Mesendoderm (in vitro differentiated cells): ENCODE measurements at regions not wholly inside any gene's neighbourhood (a gene's known extent, or its start where the extent isn't known, plus 50 kb on each side); places are given as distances from the start of the nearest gene placed in this dataset.

Source experiments
- DNase-seq: peaks from one replicate; pipeline ENCODE4 v3.0.0; 2013
- H2AK5ac ChIP-seq: 2 replicates; pipeline ENCODE4 v1.6.1; 2013; ENCODE audit warnings: low read length, inconsistent platforms
- H2BK120ac ChIP-seq: 2 replicates; pipeline ENCODE4 v1.6.1; 2013; ENCODE audit warnings: low read depth, mild to moderate bottlenecking, low read length, moderate library complexity, mixed read lengths
- H2BK15ac ChIP-seq: replicated peaks from 2 replicates; pipeline ENCODE4 v1.6.1; 2013; ENCODE audit warnings: low read depth, mild to moderate bottlenecking, moderate library complexity
- H2BK5ac ChIP-seq: 2 replicates; pipeline ENCODE4 v1.6.1; 2013; ENCODE audit warnings: low read length, inconsistent platforms
- H3K18ac ChIP-seq: 2 replicates; pipeline ENCODE4 v1.6.1; 2013; ENCODE audit warnings: mild to moderate bottlenecking, low read length, mixed read lengths
- H3K23ac ChIP-seq: one replicate; pipeline ENCODE4 v1.6.1; 2013; ENCODE audit warnings: low read length
- H3K27ac ChIP-seq: 2 replicates; pipeline ENCODE4 v1.5.1; 2013; ENCODE audit warnings: low read depth, mild to moderate bottlenecking, inconsistent platforms, low read length, moderate library complexity
- H3K27me3 ChIP-seq: 2 replicates; pipeline ENCODE4 v1.6.1; 2013; ENCODE audit warnings: low read length, control low read depth, mild to moderate bottlenecking, inconsistent platforms; ENCODE audit not compliant: insufficient read depth, poor library complexity
- H3K36me3 ChIP-seq: 2 replicates; pipeline ENCODE4 v1.6.1; 2013; ENCODE audit warnings: low read length, inconsistent platforms; ENCODE audit not compliant: control insufficient read depth, insufficient read depth
- H3K4ac ChIP-seq: one replicate; pipeline ENCODE4 v1.6.1; 2013; ENCODE audit warnings: low read depth, mild to moderate bottlenecking, low read length, moderate library complexity
- H3K4me1 ChIP-seq: 2 replicates; pipeline ENCODE4 v1.6.1; 2013; ENCODE audit warnings: low read depth, low read length, inconsistent platforms; ENCODE audit not compliant: control insufficient read depth
- H3K4me2 ChIP-seq: 2 replicates; pipeline ENCODE4 v1.6.1; 2013; ENCODE audit warnings: low read length
- H3K4me3 ChIP-seq: 2 replicates; pipeline ENCODE4 v1.5.1; 2013; ENCODE audit warnings: mild to moderate bottlenecking, low read length
- H3K56ac ChIP-seq: one replicate; pipeline ENCODE4 v1.6.1; 2013; ENCODE audit warnings: low read length
- H3K79me1 ChIP-seq: 2 replicates; pipeline ENCODE4 v1.6.1; 2013; ENCODE audit warnings: low read length, inconsistent platforms
- H3K79me2 ChIP-seq: 2 replicates; pipeline ENCODE4 v1.6.1; 2013; ENCODE audit warnings: mild to moderate bottlenecking, low read length; ENCODE audit not compliant: control insufficient read depth, insufficient read depth
- H3K9ac ChIP-seq: 2 replicates; pipeline ENCODE4 v1.6.1; 2013; ENCODE audit warnings: low read length, inconsistent platforms
- H4K5ac ChIP-seq: one replicate; pipeline ENCODE4 v1.6.1; 2013; ENCODE audit warnings: low read length
- H4K8ac ChIP-seq: one replicate; pipeline ENCODE4 v1.6.1; 2013; ENCODE audit warnings: low read depth, mild to moderate bottlenecking, control low read depth, low read length, moderate library complexity
- WGBS: extraction: QIAGEN DNeasy Blood & Tissue Kit; methylation state at CpG from one replicate; pipeline ENCODE4 v1.1.7; 2013; ENCODE audit warnings: low lambda C conversion rate, missing lambda C conversion rate; ENCODE audit not compliant: insufficient coverage; ENCODE audit errors: extremely low coverage; 5-methylcytosine and 5-hydroxymethylcytosine counted together

DNA sequence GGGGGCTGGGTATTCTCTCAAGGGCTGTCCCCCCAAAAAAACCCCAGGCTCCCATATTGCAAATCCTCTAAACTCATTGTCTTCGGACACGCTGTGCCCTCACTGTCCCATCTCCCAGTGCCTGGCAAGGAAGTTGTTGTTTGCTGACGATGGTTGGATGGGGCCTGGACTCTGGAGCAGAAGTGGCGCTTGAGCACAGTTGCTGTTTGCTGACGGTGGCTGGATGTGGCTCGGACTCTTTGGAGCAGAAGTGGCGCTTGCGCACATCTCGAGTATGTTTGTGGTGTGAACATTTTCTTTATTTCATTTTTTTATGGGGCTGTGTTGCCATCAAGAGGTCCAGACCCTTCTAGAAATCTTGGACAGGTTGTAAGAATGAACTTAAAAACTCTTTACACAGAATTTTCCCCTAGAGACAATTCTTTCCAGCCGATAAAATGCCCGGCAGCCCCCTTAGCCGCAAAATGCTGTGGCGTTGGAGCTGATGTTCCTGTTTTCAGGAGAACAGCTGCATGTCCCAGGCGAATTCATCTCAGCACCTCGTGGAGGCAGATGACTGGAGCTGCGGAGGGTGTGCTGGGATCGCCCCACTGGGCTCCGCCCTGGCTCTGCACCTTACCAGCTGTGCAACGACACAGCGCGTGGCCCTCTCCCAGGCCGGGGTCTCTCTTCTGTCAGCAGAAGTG is 1167.4 kb downstream of the BRD1 start:
- no CpG with 5 or more reads among the region's 22 CpGs for WGBS
- H3K4me2 ChIP-seq, result no peak overlapping the region

DNA sequence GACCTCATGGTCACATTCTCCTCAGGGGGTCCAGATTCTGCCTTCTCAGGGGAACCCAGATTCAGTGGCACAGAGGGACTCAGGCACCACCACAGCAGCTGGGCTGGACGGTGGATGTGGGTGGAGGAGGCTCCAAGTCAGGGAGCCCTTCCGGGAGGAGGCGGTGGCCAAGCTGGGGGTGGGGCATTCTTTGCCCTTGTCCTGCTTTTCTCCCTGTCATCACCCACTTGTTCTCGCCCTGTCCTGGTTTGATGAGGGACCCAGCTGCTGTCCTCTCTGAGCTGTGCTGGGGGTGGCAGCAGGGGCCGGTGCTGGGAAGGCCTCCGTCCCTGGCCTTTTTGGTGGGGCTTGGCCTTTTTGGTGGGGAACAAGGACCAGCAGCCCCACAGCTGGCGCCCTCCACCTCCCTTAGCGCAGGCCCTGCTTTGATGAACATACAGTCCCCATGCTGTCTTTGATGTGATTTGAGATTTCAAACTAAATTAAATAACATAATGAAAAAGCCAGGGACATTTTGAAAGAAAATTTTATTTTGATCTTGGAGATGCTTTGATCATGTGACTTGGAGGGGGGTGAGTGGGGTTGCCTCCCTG is 1168.2 kb downstream of the BRD1 start:
- Histone ChIP-seq H3K79me1 (no peaks in the 10 kb centered on the region), H3K27me3 (no peaks in the 10 kb centered on the region), H3K4me1 (no peaks in the 10 kb centered on the region), H3K4ac (no peak overlapping the region), H3K56ac (no peak overlapping the region), H3K4me3 (no peak overlapping the region), H3K27ac (no peak overlapping the region), H4K8ac (no peak overlapping the region), H4K5ac (no peak overlapping the region), H2BK5ac (no peak overlapping the region), H2BK15ac (no peak overlapping the region), H3K18ac (no peak overlapping the region), H3K23ac (no peak overlapping the region), H3K9ac (no peak overlapping the region), H3K4me2 (no peak overlapping the region), H2AK5ac (no peak overlapping the region), H3K79me2 (no peaks in the 10 kb centered on the region), H2BK120ac (no peak overlapping the region), H3K36me3 (no peaks in the 10 kb centered on the region)
- no CpG with 5 or more reads among the region's 8 CpGs for WGBS
- DNase-seq, result no peak

More for the DNA sequence above, 1167.4 kb downstream of the BRD1 start:
- no peaks in the 10 kb centered on the region for H3K27me3 ChIP-seq
- no peaks in the 10 kb centered on the region for H3K79me1 ChIP-seq
- H3K9ac ChIP-seq, result no peak overlapping the region
- H3K36me3 ChIP-seq, result no peaks in the 10 kb centered on the region
- no peak overlapping the region for H2BK5ac ChIP-seq
- no peak overlapping the region for H3K4ac ChIP-seq
- H3K79me2 ChIP-seq, result no peaks in the 10 kb centered on the region
- H2BK120ac ChIP-seq, result no peak overlapping the region
- H3K4me1 ChIP-seq, result no peaks in the 10 kb centered on the region
- no peak overlapping the region for H3K27ac ChIP-seq
- H3K18ac ChIP-seq, result no peak overlapping the region
- H3K56ac ChIP-seq, result no peak overlapping the region
- no peak overlapping the region for H3K4me3 ChIP-seq
- H4K8ac ChIP-seq, result no peak overlapping the region
- no peak overlapping the region for H2BK15ac ChIP-seq
- H3K23ac ChIP-seq, result no peak overlapping the region
- no peak overlapping the region for H2AK5ac ChIP-seq
- DNase-seq, result no peak
- no peak overlapping the region for H4K5ac ChIP-seq

DNA sequence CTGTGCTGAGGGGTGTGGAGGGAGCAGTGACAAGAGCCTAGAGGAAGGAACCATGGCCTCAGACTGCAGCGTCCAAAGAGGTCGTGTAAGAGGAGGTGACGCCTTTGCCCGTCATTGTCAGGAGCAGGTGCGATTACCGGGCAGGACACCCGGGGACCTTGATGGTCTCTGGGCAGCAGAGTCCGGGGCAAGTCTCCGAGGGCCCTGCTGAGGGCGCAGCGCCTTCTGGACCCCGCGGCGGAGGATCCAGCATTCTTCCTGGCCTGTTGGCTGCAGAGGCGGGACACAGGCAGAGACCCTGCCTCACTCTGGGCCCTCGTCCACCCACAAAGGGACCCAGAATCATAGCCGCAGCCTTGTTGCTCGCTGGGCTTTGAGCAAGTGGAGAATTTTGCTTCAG is 1168.8 kb downstream of the BRD1 start:
- Histone ChIP-seq H3K4me2 (no peak overlapping the region), H3K9ac (no peak overlapping the region), H3K79me1 (no peaks in the 10 kb centered on the region), H3K4me1 (no peaks in the 10 kb centered on the region), H3K27me3 (no peaks in the 10 kb centered on the region), H3K18ac (no peak overlapping the region), H2BK15ac (no peak overlapping the region), H4K8ac (no peak overlapping the region), H3K27ac (no peak overlapping the region), H2BK120ac (no peak overlapping the region), H3K36me3 (no peaks in the 10 kb centered on the region), H3K4ac (no peak overlapping the region), H2BK5ac (no peak overlapping the region), H3K56ac (no peak overlapping the region), H3K4me3 (no peak overlapping the region), H4K5ac (no peak overlapping the region), H3K79me2 (no peaks in the 10 kb centered on the region), H3K23ac (no peak overlapping the region), H2AK5ac (no peak overlapping the region)
- WGBS, result no CpG with 5 or more reads among the region's 18 CpGs
- DNase-seq, result no peak

DNA sequence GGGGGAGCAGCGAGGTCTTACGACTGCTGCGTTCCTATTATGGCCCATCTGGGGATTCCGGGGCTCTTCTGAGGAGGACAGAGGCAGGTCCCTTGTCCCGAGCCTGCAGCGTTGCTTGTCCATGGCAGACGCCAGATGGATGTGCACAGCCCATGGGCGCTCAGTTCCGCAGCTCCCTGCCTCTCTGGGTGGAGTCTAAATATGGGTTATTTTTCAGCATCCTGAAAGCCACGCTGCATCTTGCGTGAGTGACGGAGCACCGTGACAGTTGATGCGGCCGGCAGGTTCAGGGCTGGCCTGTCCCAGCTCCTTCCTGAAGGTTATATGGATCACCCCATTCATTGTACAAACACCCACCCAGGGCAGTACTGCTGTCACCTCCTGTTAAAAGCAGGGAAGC is 1169.4 kb downstream of the BRD1 start:
- H2BK15ac ChIP-seq, result no peak overlapping the region
- no peak for DNase-seq
- H3K4ac ChIP-seq, result no peak overlapping the region

DNA sequence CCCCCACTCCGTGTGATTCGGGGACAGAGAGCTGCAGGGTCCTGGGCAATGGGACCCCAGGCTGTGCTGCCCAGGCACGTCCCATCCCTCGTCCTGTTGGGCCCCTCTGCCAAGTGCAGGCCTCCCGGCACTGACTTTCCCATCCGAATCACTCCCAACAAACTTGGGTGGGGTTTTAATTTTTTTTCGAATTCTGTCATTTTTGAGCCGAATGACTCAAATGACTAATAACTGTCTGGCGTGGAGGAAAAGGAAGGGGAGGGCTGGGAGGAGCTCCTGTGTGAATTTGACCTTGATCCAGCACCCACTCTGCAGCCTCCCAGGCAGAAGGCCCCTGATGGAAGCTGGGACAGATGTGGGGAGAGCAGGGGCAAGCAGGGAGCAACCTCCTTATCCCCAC is 1173.2 kb downstream of the BRD1 start:
- H3K36me3 ChIP-seq, result no peaks in the 10 kb centered on the region
- no peak overlapping the region for H4K8ac ChIP-seq
- H3K23ac ChIP-seq, result no peak overlapping the region
- H3K4me2 ChIP-seq, result no peak overlapping the region
- no peaks in the 10 kb centered on the region for H3K79me1 ChIP-seq
- no peak overlapping the region for H3K27ac ChIP-seq
- H2AK5ac ChIP-seq, result no peak overlapping the region
- H2BK120ac ChIP-seq, result no peak overlapping the region
- no peak for DNase-seq
- H3K18ac ChIP-seq, result no peak overlapping the region
- H2BK15ac ChIP-seq, result no peak overlapping the region
- H3K9ac ChIP-seq, result no peak overlapping the region
- no peaks in the 10 kb centered on the region for H3K79me2 ChIP-seq
- H3K4me1 ChIP-seq, result no peaks in the 10 kb centered on the region
- no peak overlapping the region for H4K5ac ChIP-seq
- no peak overlapping the region for H3K4ac ChIP-seq
- no peak overlapping the region for H3K4me3 ChIP-seq
- H3K27me3 ChIP-seq, result no peaks in the 10 kb centered on the region
- WGBS, result no CpG with 5 or more reads among the region's 9 CpGs
- H2BK5ac ChIP-seq, result no peak overlapping the region
- no peak overlapping the region for H3K56ac ChIP-seq

More for the DNA sequence above, 1169.4 kb downstream of the BRD1 start:
- H3K23ac ChIP-seq, result no peak overlapping the region
- H3K27ac ChIP-seq, result no peak overlapping the region
- no peaks in the 10 kb centered on the region for H3K36me3 ChIP-seq
- H3K27me3 ChIP-seq, result no peaks in the 10 kb centered on the region
- no peak overlapping the region for H2BK5ac ChIP-seq
- H2AK5ac ChIP-seq, result no peak overlapping the region
- H3K56ac ChIP-seq, result no peak overlapping the region
- no peak overlapping the region for H4K8ac ChIP-seq
- no peak overlapping the region for H4K5ac ChIP-seq
- H3K18ac ChIP-seq, result no peak overlapping the region
- no peak overlapping the region for H3K4me3 ChIP-seq
- H3K4me2 ChIP-seq, result no peak overlapping the region
- H3K9ac ChIP-seq, result no peak overlapping the region
- no peaks in the 10 kb centered on the region for H3K79me1 ChIP-seq
- WGBS, result no CpG with 5 or more reads among the region's 15 CpGs
- H3K4me1 ChIP-seq, result no peaks in the 10 kb centered on the region
- no peak overlapping the region for H2BK120ac ChIP-seq
- H3K79me2 ChIP-seq, result no peaks in the 10 kb centered on the region

DNA sequence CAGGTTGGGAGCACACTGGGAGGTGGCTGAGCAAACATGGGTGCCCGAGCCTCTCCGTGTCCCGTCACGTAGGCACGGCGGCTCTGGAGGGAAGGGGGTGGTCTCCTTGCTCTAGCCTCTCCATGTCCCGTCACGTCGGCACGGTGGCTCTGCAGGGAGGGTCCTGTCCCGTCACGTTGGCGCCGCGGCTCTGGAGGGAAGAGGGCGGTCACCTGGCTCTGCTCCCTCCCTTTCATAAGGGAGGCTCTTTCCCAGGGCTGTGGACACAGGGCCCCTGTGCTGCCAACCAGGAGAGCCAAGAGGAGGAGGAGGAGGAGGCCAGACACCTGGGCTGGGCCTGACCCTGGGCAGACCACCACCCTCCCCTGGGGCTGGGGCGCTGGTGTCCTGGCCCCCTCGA is 1173.7 kb downstream of the BRD1 start:
- Histone ChIP-seq H3K9ac (no peak overlapping the region), H3K4ac (no peak overlapping the region), H2BK120ac (no peak overlapping the region), H3K79me2 (no peaks in the 10 kb centered on the region), H3K27ac (no peak overlapping the region), H3K56ac (no peak overlapping the region), H4K5ac (no peak overlapping the region), H3K4me1 (no peaks in the 10 kb centered on the region), H2AK5ac (no peak overlapping the region), H3K23ac (no peak overlapping the region), H3K18ac (no peak overlapping the region), H2BK5ac (no peak overlapping the region), H3K27me3 (no peaks in the 10 kb centered on the region), H4K8ac (no peak overlapping the region), H3K36me3 (no peaks in the 10 kb centered on the region), H3K79me1 (no peaks in the 10 kb centered on the region), H3K4me2 (no peak overlapping the region), H2BK15ac (no peak overlapping the region), H3K4me3 (no peak overlapping the region)
- no peak for DNase-seq
- no CpG with 5 or more reads among the region's 18 CpGs for WGBS
